MM.1S (cell line): ENCODE measurements at regions not wholly inside any gene's neighbourhood (a gene's known extent, or its start where the extent isn't known, plus 50 kb on each side); places are given as distances from the start of the nearest gene placed in this dataset.

Experiments
- DNase-seq: peaks from one replicate; pipeline ENCODE4 v3.0.0-alpha.2; 2015
- H2AFZ ChIP-seq: fragments of 300-600 bp; sonication (generic); 2 replicates; pipeline ENCODE4 v1.6.0; 2016; ENCODE audit warnings: antibody characterized with exemption, low read length
- H3F3A ChIP-seq: fragments of 300-600 bp; sonication (generic); 2 replicates; pipeline ENCODE4 v1.6.1; 2016; ENCODE audit warnings: mild to moderate bottlenecking, antibody characterized with exemption, low read length, moderate library complexity, mixed read lengths; ENCODE audit not compliant: insufficient read depth
- H3K27ac ChIP-seq: fragments of 300-600 bp; sonication (generic); 2 replicates; pipeline ENCODE4 v1.5.1; 2016; ENCODE audit warnings: mild to moderate bottlenecking, low read length
- H3K27me3 ChIP-seq: fragments of 300-600 bp; sonication (generic); replicated peaks from 2 replicates; pipeline ENCODE4 v1.6.0; 2016; ENCODE audit warnings: low read length; ENCODE audit not compliant: insufficient read depth
- H3K36me3 ChIP-seq: fragments of 300-600 bp; sonication (generic); replicated peaks from 2 replicates; pipeline ENCODE4 v1.6.1; 2016; ENCODE audit warnings: mild to moderate bottlenecking, low read length, mixed read lengths; ENCODE audit not compliant: insufficient read depth
- H3K4me1 ChIP-seq: fragments of 300-600 bp; sonication (generic); 2 replicates; pipeline ENCODE4 v1.6.1; 2016; ENCODE audit warnings: low read length, mixed read lengths
- H3K4me2 ChIP-seq: fragments of 300-600 bp; sonication (generic); 2 replicates; pipeline ENCODE4 v1.6.0; 2016; ENCODE audit warnings: low read depth, low read length
- H3K4me3 ChIP-seq: fragments of 300-600 bp; sonication (generic); 2 replicates; pipeline ENCODE4 v1.5.1; 2016; ENCODE audit warnings: low read length, mixed read lengths
- H3K79me2 ChIP-seq: fragments of 300-600 bp; sonication (generic); 2 replicates; pipeline ENCODE4 v1.6.1; 2016; ENCODE audit warnings: mixed run types, low read length, mixed read lengths
- H3K9ac ChIP-seq: fragments of 300-600 bp; sonication (generic); 2 replicates; pipeline ENCODE4 v1.6.1; 2016; ENCODE audit warnings: low read length, mixed read lengths
- H3K9me2 ChIP-seq: fragments of 300-600 bp; sonication (generic); replicated peaks from 2 replicates; pipeline ENCODE4 v1.6.1; 2016; ENCODE audit warnings: mild to moderate bottlenecking, low read length, mixed read lengths; ENCODE audit not compliant: insufficient read depth
- H3K9me3 ChIP-seq: fragments of 300-600 bp; sonication (generic); replicated peaks from 2 replicates; pipeline ENCODE4 v1.6.1; 2016; ENCODE audit warnings: mild to moderate bottlenecking, low read length, mixed read lengths; ENCODE audit not compliant: insufficient read depth
- H4K20me1 ChIP-seq: fragments of 300-600 bp; sonication (generic); 2 replicates; pipeline ENCODE4 v1.6.1; 2016; ENCODE audit warnings: mild to moderate bottlenecking, low read length, moderate library complexity, mixed read lengths; ENCODE audit not compliant: insufficient read depth
- EZH2 ChIP-seq: fragments of 300-600 bp; sonication (generic); optimal IDR thresholded peaks from 2 replicates; pipeline ENCODE3; 2017; ENCODE audit warnings: low read depth, mild to moderate bottlenecking, antibody characterized with exemption, low read length, mixed read lengths
- EZH2phosphoT487 ChIP-seq: fragments of 300-600 bp; sonication (generic); IDR thresholded peaks from 2 replicates; pipeline ENCODE4 v1.6.1; 2018; ENCODE audit warnings: antibody characterized with exemption, low read length
- TF ChIP-seq, protein P1 (sequence below): fragments of 300-600 bp; sonication (generic); IDR thresholded peaks from 2 replicates; pipeline ENCODE4 v1.5.1; 2016; ENCODE audit warnings: antibody characterized with exemption, low read length, mixed read lengths

DNA sequence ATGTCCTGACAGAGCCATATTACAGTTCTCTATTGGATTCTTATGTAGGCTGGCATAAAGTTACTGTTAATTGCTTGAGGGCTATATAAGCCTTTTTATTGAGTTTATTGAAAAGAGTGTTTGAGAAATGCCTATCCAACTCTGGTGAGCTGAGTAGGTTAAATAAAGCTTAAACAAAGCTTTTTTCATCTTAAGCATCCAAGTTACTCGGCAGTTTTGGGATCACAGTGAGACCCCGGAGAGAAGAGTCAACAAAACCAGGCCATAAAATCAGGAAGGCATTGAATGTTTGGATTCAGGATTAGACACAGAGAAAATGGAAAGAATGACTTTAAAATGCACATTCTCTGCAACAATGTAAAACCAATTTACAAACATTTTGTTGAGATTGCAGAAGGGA is 588.5 kb downstream of the DACH1 start:
- H3K27ac ChIP-seq: no peak overlapping the region
- DNase-seq: no peak
- no peaks in the 10 kb centered on the region for H4K20me1 ChIP-seq

DNA sequence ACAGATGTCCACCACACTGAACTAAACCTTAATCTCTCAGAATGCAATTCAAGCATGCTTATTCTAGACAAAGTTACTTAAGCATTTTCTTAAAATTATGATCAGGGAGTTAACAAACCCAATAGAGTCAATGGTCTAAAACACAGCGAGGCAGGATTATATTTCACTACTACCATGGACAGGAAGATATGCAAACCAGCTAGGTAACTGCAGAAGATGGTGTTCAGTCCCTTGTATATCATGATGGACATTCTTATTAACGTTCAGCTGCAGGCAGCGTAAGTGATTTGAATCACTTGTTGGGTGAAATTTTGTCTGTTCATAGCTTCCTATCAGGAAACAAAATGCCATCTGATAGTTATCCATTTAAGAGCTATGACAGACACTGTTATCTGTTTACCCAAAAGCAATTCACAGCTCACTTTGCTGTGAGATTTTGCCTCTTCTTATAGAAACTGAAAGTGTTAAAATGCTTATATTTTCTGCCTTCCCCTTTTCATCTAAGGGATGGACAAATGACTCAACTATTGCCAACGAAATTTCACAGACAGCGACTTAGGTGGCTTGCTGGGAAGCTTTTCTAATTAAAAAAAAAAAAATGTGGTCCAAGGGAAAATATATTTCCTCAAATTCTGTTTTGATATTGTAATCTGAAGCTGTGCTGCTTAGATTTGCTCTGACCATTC is 591.9 kb downstream of the DACH1 start:
- no peaks in the 10 kb centered on the region for H3K79me2 ChIP-seq
- no peaks in the 10 kb centered on the region for H4K20me1 ChIP-seq
- peak overlapping the region; percentile 40 for H3K4me2 ChIP-seq
- H3K9me2 ChIP-seq: no peaks in the 10 kb centered on the region
- no peaks in the 10 kb centered on the region for H3K27me3 ChIP-seq
- no peak overlapping the region for H3K9ac ChIP-seq
- H3K36me3 ChIP-seq: no peaks in the 10 kb centered on the region
- H3K4me1 ChIP-seq: no peaks in the 10 kb centered on the region
- H3F3A ChIP-seq: 0 out of 2 replicates have a peak, but pooled peaks cover 2% of the 10 kb centered on the region
- H3K27ac ChIP-seq: no peak overlapping the region; the same call in 1 of the 2 replicates
- 0 out of 2 replicates have a peak overlapping the region, but pooled peaks have one; percentile 4 for H2AFZ ChIP-seq
- TF ChIP-seq EZH2phosphoT487 (no peak), EZH2 (no peak)
- TF ChIP-seq, protein P1, sequence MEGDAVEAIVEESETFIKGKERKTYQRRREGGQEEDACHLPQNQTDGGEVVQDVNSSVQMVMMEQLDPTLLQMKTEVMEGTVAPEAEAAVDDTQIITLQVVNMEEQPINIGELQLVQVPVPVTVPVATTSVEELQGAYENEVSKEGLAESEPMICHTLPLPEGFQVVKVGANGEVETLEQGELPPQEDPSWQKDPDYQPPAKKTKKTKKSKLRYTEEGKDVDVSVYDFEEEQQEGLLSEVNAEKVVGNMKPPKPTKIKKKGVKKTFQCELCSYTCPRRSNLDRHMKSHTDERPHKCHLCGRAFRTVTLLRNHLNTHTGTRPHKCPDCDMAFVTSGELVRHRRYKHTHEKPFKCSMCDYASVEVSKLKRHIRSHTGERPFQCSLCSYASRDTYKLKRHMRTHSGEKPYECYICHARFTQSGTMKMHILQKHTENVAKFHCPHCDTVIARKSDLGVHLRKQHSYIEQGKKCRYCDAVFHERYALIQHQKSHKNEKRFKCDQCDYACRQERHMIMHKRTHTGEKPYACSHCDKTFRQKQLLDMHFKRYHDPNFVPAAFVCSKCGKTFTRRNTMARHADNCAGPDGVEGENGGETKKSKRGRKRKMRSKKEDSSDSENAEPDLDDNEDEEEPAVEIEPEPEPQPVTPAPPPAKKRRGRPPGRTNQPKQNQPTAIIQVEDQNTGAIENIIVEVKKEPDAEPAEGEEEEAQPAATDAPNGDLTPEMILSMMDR: no peak
- H3K4me3 ChIP-seq: no peak overlapping the region
- DNase-seq: peak; percentile 36
- no peaks in the 10 kb centered on the region for H3K9me3 ChIP-seq

More for the DNA sequence above, 588.5 kb downstream of the DACH1 start:
- Histone ChIP-seq H3K27me3 (no peaks in the 10 kb centered on the region), H3K79me2 (no peaks in the 10 kb centered on the region), H3K9ac (no peak overlapping the region), H3K36me3 (no peaks in the 10 kb centered on the region), H3K4me2 (no peak overlapping the region), H2AFZ (no peak overlapping the region), H3K4me3 (no peak overlapping the region), H3K9me2 (no peaks in the 10 kb centered on the region), H3F3A (0 out of 2 replicates have a peak, but pooled peaks cover 2% of the 10 kb centered on the region), H3K9me3 (no peaks in the 10 kb centered on the region), H3K4me1 (no peaks in the 10 kb centered on the region)
- TF ChIP-seq, protein P1: no peak
- TF ChIP-seq EZH2phosphoT487 (no peak), EZH2 (no peak)

DNA sequence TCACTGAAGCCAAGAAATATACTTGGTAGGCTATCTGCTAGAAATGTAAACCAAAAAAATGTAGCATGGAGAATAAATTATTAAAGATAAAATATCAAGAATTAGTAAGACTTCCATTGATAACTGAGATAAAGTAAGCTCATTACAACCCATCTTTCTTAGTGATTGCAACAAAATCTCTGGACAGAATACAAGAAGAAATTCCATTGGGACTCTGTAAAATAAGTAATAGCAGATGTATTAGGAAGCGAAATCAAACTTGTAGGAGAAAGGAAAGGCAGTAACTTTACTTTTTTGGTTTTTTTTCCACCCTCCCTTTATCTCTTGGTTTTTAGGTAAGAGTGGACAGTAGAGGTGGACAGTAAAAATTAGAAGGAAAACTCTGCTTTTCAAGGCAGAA is 605.7 kb downstream of the DACH1 start:
- no peak for TF ChIP-seq EZH2phosphoT487
- TF ChIP-seq, protein P1: no peak
- TF ChIP-seq EZH2: no peak

More for the DNA sequence above, 605.7 kb downstream of the DACH1 start:
- Histone ChIP-seq H3K4me2 (no peak overlapping the region), H3F3A (no peaks in the 10 kb centered on the region), H3K79me2 (no peaks in the 10 kb centered on the region), H2AFZ (no peak overlapping the region), H4K20me1 (no peaks in the 10 kb centered on the region), H3K36me3 (no peaks in the 10 kb centered on the region), H3K27me3 (no peaks in the 10 kb centered on the region), H3K9me2 (no peaks in the 10 kb centered on the region), H3K4me3 (no peak overlapping the region), H3K9me3 (no peaks in the 10 kb centered on the region), H3K27ac (no peak overlapping the region), H3K9ac (no peak overlapping the region), H3K4me1 (no peaks in the 10 kb centered on the region)
- DNase-seq: no peak
